PC-3 (cell line): ENCODE measurements at regions not wholly inside any gene's neighbourhood (a gene's known extent, or its start where the extent isn't known, plus 50 kb on each side); places are given as distances from the start of the nearest gene placed in this dataset.
"Not testable (repeated sequence)": the region's sequence is repeated elsewhere in the genome, so short reads cannot be mapped to it uniquely, and the experiment has no call there.

Experiments used
- ATAC-seq: fragments of 200-7000 bp; cut with Tn5 transposase; 2 replicates; pipeline ENCODE4 v1.9.1; 2020; ENCODE audit warnings: mild to moderate bottlenecking, moderate library complexity
- BruUV-seq: library from RNA; stranded (reverse); fragments of 400-500 nt; replicated peaks from 2 replicates; lab custom pipeline; 2021; lab: Mats Ljungman, UMichigan
- CTCF ChIA-PET: fragments of 300-600 bp; sonication (Branson Sonifier 250); formaldehyde crosslinking; loops from one replicate; lab custom pipeline; 2022; ENCODE audit warnings: antibody characterized with exemption; lab: Charles Lee
- POLR2A ChIA-PET: fragments of 300-600 bp; sonication (Branson Sonifier 250); formaldehyde crosslinking; loops from one replicate; lab custom pipeline; 2022; ENCODE audit warnings: antibody characterized with exemption; ENCODE audit not compliant: unreplicated experiment; lab: Charles Lee
- DNase-seq: peaks from one replicate; pipeline ENCODE4 v3.0.0-alpha.2; 2015
- H2AFZ ChIP-seq: fragments of 300-600 bp; sonication (generic); 2 replicates; pipeline ENCODE4 v1.6.0; 2016; ENCODE audit warnings: antibody characterized with exemption, low read length
- H3F3A ChIP-seq: fragments of 300-600 bp; sonication (generic); one replicate; pipeline ENCODE4 v1.6.0; 2017; ENCODE audit warnings: antibody characterized with exemption, low read length, control low read depth, mild to moderate bottlenecking; ENCODE audit not compliant: unreplicated experiment
- H3K27ac ChIP-seq: fragments of 300-600 bp; sonication (generic); 2 replicates; pipeline ENCODE4 v1.5.1; 2016; ENCODE audit warnings: mild to moderate bottlenecking, low read length
- H3K27me3 ChIP-seq: fragments of 300-600 bp; sonication (generic); 2 replicates; pipeline ENCODE4 v1.6.1; 2016; ENCODE audit warnings: low read length, mixed read lengths
- H3K36me3 ChIP-seq: fragments of 300-600 bp; sonication (generic); 2 replicates; pipeline ENCODE4 v1.6.1; 2016; ENCODE audit warnings: low read depth, mixed run types, low read length, mixed read lengths
- H3K4me1 ChIP-seq: fragments of 300-600 bp; sonication (generic); 2 replicates; pipeline ENCODE4 v1.5.1; 2016; ENCODE audit warnings: low read length; ENCODE audit not compliant: insufficient read depth
- H3K4me2 ChIP-seq: fragments of 300-600 bp; sonication (generic); 2 replicates; pipeline ENCODE4 v1.6.0; 2016; ENCODE audit warnings: low read length
- H3K4me3 ChIP-seq: fragments of 300-600 bp; sonication (generic); 2 replicates; pipeline ENCODE4 v1.5.1; 2016; ENCODE audit warnings: mild to moderate bottlenecking, low read length, mixed read lengths
- H3K79me2 ChIP-seq: fragments of 300-600 bp; sonication (generic); 2 replicates; pipeline ENCODE4 v1.6.1; 2017; ENCODE audit warnings: low read length, mixed read lengths
- H3K9ac ChIP-seq: fragments of 300-600 bp; sonication (generic); 2 replicates; pipeline ENCODE4 v1.6.0; 2016; ENCODE audit warnings: mild to moderate bottlenecking, low read length
- H3K9me2 ChIP-seq: fragments of 300-600 bp; sonication (generic); replicated peaks from 2 replicates; pipeline ENCODE4 v1.6.1; 2016; ENCODE audit warnings: mixed run types, low read length, mixed read lengths
- H3K9me3 ChIP-seq: fragments of 300-600 bp; sonication (generic); 2 replicates; pipeline ENCODE4 v1.6.1; 2016; ENCODE audit warnings: low read length, mixed read lengths
- H4K20me1 ChIP-seq: fragments of 300-600 bp; sonication (generic); 2 replicates; pipeline ENCODE4 v1.6.1; 2016; ENCODE audit warnings: low read length, mixed read lengths
- intact Hi-C: fragments of 100-400 bp; cut with micrococcal nuclease; formaldehyde crosslinking; loops from 2 replicates; pipeline ENCODE4 v1.9.0; 2023

DNA sequence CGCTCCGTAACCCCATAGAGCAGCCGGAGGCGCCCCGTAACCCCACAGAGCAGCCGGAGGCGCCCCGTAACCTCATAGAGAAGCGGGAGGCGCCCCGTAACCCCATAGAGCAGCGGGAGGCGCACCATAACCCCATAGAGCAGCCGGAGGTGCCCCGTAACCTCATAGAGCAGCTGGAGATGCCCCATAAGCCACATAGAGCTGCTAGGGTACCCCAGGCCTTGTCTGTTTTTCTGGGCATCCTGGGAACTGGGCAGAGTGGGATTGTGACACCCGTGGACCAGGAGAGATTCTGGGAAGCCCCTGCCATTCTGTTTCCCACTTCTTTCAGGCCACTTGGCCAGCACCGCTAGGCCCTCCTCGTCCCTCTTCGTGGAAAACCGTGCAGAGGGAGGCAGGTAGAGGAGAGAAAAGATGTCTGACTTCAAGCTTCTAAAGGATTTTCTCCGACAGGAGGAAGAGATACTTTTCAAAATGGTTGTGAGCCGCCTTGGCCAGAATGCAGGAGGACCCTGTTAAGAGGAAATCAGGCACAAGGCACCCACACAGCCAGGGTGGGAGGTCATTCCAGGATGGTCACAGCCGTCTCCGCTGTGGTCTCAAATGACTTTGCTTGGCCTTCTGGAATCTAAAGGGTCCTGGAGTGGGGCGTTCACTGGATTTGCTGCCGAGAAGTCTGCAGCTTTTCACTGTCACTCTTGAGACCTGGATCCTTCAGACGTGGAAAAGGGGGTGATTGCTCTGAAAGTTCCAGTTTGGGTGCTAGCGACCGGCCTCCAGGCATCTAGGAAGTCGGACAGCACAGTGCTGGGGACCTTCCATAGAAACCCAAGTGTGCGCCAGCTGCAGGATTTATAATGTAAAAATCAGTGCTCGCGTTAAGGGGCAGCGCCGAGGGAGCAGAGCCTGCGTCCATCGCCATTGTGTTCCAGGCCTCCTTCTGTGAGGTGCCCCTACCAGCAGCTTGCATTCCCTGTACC lies 178.3 kb upstream of the ZNF469 start:
- H3K79me2 ChIP-seq, H3K27ac ChIP-seq, BruUV-seq, H3K4me1 ChIP-seq, ATAC-seq, POLR2A ChIA-PET, H4K20me1 ChIP-seq, DNase-seq, H3K27me3 ChIP-seq, intact Hi-C loops, H3F3A ChIP-seq, H2AFZ ChIP-seq, H3K4me3 ChIP-seq, H3K9ac ChIP-seq, H3K9me2 ChIP-seq, H3K9me3 ChIP-seq, CTCF ChIA-PET, H3K36me3 ChIP-seq, H3K4me2 ChIP-seq: not testable (repeated sequence)

DNA sequence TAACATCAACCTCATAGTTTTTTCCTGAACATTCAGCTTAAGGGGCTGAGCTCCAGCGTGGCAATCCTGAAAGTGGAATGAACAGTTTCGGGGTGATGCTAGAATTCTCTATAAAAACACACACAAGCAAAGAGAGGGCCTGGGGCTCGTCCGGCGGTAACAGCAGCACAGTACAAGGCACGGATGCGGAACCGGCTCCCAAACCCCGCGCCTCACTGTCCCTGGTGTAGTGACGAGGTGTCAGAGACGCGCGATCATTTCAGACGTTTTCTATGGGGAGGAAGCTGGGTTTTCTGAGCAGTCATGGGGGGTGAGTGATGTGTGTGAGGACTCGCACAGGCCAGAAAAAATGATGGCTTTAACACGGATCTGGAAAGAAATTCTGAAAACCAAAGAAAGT lies 177.3 kb upstream of the ZNF469 start:
- POLR2A ChIA-PET, ATAC-seq, H3K4me1 ChIP-seq: not testable (repeated sequence)

DNA sequence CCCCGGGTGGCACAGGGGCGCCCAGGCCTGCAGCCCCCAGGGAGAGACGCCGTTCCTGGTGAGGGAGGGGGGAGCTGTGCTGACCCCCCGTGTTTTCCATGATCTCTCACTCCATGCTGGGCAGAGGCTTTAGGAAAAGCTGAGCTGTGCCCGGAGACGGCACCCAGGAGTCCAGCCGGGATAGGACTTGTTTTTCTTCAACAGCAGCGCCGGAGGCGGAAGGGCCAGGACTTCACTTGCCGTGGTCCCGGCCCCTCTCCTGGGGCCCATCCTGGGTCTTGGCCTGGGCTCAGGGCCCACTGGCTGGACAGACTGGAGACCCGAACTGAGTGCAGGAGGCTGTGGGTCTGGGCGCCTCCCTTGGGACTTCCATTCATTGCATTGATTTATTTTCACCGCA lies 176.8 kb upstream of the ZNF469 start:
- POLR2A ChIA-PET, CTCF ChIA-PET, H3K4me2 ChIP-seq, BruUV-seq, H3K36me3 ChIP-seq, H3K9me2 ChIP-seq, H4K20me1 ChIP-seq, H3K4me3 ChIP-seq, H3K27me3 ChIP-seq, ATAC-seq, H3K79me2 ChIP-seq, DNase-seq, H3K9me3 ChIP-seq, H3F3A ChIP-seq, H2AFZ ChIP-seq, intact Hi-C loops, H3K27ac ChIP-seq, H3K4me1 ChIP-seq, H3K9ac ChIP-seq: not testable (repeated sequence)

More for the DNA sequence above, 177.3 kb upstream of the ZNF469 start:
- H3K4me2 ChIP-seq, H3F3A ChIP-seq, BruUV-seq, H2AFZ ChIP-seq, DNase-seq, CTCF ChIA-PET, H3K79me2 ChIP-seq, H3K9ac ChIP-seq, H3K27me3 ChIP-seq, H4K20me1 ChIP-seq, H3K9me2 ChIP-seq, H3K27ac ChIP-seq, H3K36me3 ChIP-seq, H3K9me3 ChIP-seq, intact Hi-C loops, H3K4me3 ChIP-seq: not testable (repeated sequence)

DNA sequence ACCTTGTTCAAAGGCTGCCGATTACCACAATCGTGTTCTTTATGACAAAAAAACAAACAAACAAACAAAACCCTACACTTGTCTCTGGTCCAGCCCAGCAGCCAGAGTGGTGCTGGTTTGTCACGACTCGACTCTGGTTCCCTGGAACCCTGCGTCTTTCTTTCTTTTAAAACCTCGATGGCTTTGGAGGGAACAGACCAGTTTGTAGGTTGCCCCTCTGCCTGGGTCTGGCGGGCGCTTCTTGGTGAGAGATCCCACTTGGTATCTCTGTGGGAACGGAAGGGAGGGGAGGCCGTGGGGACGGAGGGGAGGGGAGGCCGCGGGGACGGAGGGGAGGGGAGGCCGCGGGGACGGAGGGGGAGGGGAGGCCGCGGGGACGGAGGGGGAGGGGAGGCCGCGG lies 176.2 kb upstream of the ZNF469 start:
- POLR2A ChIA-PET, intact Hi-C loops, H3K9me2 ChIP-seq, ATAC-seq, H3K9me3 ChIP-seq, H3K4me1 ChIP-seq, H3K4me2 ChIP-seq, H3K4me3 ChIP-seq, H3K27me3 ChIP-seq, DNase-seq, H3K27ac ChIP-seq, CTCF ChIA-PET, H4K20me1 ChIP-seq, H3K9ac ChIP-seq, H3K79me2 ChIP-seq, H2AFZ ChIP-seq, H3F3A ChIP-seq, H3K36me3 ChIP-seq, BruUV-seq: not testable (repeated sequence)
